HCT116 (cell line): ENCODE measurements at regions not wholly inside any gene's neighbourhood (a gene's known extent, or its start where the extent isn't known, plus 50 kb on each side); places are given as distances from the start of the nearest gene placed in this dataset.

Experiments
- ATAC-seq: fragments of 200-7000 bp; cut with Tn5 transposase; 2 replicates; pipeline ENCODE4 v1.9.1; 2020; ENCODE audit warnings: mild to moderate bottlenecking, moderate library complexity
- BruUV-seq: library from RNA; stranded (reverse); fragments of 400-500 nt; replicated peaks from 2 replicates; lab custom pipeline; 2021; lab: Mats Ljungman, UMichigan
- CTCF ChIA-PET: fragments of 300-600 bp; sonication (Branson Sonifier 250); formaldehyde crosslinking; loops from one replicate; lab custom pipeline; 2021; ENCODE audit warnings: antibody characterized with exemption; lab: Charles Lee
- POLR2A ChIA-PET: fragments of 300-600, 350-600 bp; sonication (Branson Sonifier 250); formaldehyde crosslinking; loops from one replicate; lab custom pipeline; 2021; ENCODE audit warnings: antibody characterized with exemption; lab: Charles Lee
- RAD21 ChIA-PET, 2 experiments: fragments of 300-600 bp; sonication (Branson Sonifier 250); formaldehyde crosslinking; loops; one replicate each; lab custom pipeline; 2023; ENCODE audit warnings: low total read pairs in 2 of 2; ENCODE audit not compliant: uncharacterized antibody in 2 of 2, unreplicated experiment in 2 of 2, low non-redundant PET in 1 of 2; lab: Charles Lee
- DNase-seq: peaks from one replicate; pipeline ENCODE4 v3.0.0-alpha.2; 2010; ENCODE audit warnings: low read depth, low spot score
- H2AFZ ChIP-seq: fragments of 200-600 bp; shearing (Covaris generic), sonication (generic); 2 replicates; pipeline ENCODE4 v1.6.1; 2017; ENCODE audit warnings: low read depth, mixed run types, mixed read lengths, antibody characterized with exemption, low read length; ENCODE audit not compliant: poor library complexity, severe bottlenecking
- H3K27ac ChIP-seq: 2 replicates; pipeline ENCODE4 v1.5.1; 2012; ENCODE audit warnings: low read depth, low read length
- H3K27me3 ChIP-seq: fragments of 200-600 bp; sonication (generic); 2 replicates; pipeline ENCODE4 v1.6.1; 2016; ENCODE audit warnings: mixed run types, low read length, mixed read lengths; ENCODE audit not compliant: insufficient read depth
- H3K36me3 ChIP-seq, 2 experiments: fragments of 200-500 bp in 1 of 2; fragments of 200-600 bp in 1 of 2; sonication (Bioruptor generic) in 1 of 2; sonication (generic) in 1 of 2; 2 replicates each; pipeline versions ENCODE4 v1.5.1 to v1.6.1; 2014 to 2016; ENCODE audit warnings: low read length in 2 of 2, inconsistent platforms in 1 of 2, mixed read lengths in 1 of 2, mixed run types in 1 of 2; ENCODE audit not compliant: insufficient read depth in 2 of 2, control insufficient read depth in 1 of 2
- H3K4me1 ChIP-seq, 2 experiments: fragments of 200-600 bp in 1 of 2; sonication (generic) in 1 of 2; 2 replicates each; pipeline versions ENCODE4 v1.5.1 to v1.6.1; 2012 to 2017; ENCODE audit warnings: low read length in 2 of 2, inconsistent platforms in 1 of 2, mild to moderate bottlenecking in 1 of 2, mixed read lengths in 1 of 2, mixed run types in 1 of 2, moderate library complexity in 1 of 2; ENCODE audit not compliant: insufficient read depth in 2 of 2, control insufficient read depth in 1 of 2
- H3K4me2 ChIP-seq: fragments of 200-600 bp; sonication (generic); 2 replicates; pipeline ENCODE4 v1.6.1; 2017; ENCODE audit warnings: mixed run types, low read length, mixed read lengths
- H3K4me3 ChIP-seq, 2 experiments: fragments of 200-600 bp in 1 of 2; sonication (generic) in 1 of 2; replicated peaks in 1 of 2; 2 replicates each; pipeline ENCODE4 v1.5.1; 2011 to 2016; ENCODE audit warnings: low read length in 2 of 2, control low read depth in 1 of 2, low read depth in 1 of 2, mild to moderate bottlenecking in 1 of 2, mixed read lengths in 1 of 2, mixed run types in 1 of 2
- H3K79me2 ChIP-seq: fragments of 200-600 bp; sonication (generic); 2 replicates; pipeline ENCODE4 v1.6.1; 2017; ENCODE audit warnings: mild to moderate bottlenecking, mixed run types, low read length, moderate library complexity, mixed read lengths; ENCODE audit not compliant: insufficient read depth
- H3K9ac ChIP-seq: fragments of 200-600 bp; sonication (generic); 2 replicates; pipeline ENCODE4 v1.6.1; 2016; ENCODE audit warnings: low read length, mixed read lengths
- H3K9me2 ChIP-seq: fragments of 200-600 bp; sonication (generic), shearing (Covaris generic); 2 replicates; pipeline ENCODE4 v1.6.1; 2017; ENCODE audit warnings: mixed run types, mild to moderate bottlenecking, moderate library complexity; ENCODE audit not compliant: insufficient read depth
- H3K9me3 ChIP-seq, 2 experiments: fragments of 200-500 bp in 1 of 2; fragments of 200-600 bp in 1 of 2; sonication (Bioruptor generic) in 1 of 2; sonication (generic) in 1 of 2; 2 replicates each; pipeline ENCODE4 v1.6.1; 2014 to 2017; ENCODE audit warnings: low read length in 2 of 2, mixed read lengths in 2 of 2, inconsistent platforms in 1 of 2, low read depth in 1 of 2, mild to moderate bottlenecking in 1 of 2, mixed run types in 1 of 2, moderate library complexity in 1 of 2; ENCODE audit not compliant: control insufficient read depth in 1 of 2, insufficient read depth in 1 of 2
- H4K20me1 ChIP-seq: fragments of 200-600 bp; sonication (generic), shearing (Covaris generic); 2 replicates; pipeline ENCODE4 v1.6.1; 2017; ENCODE audit warnings: mixed run types, mild to moderate bottlenecking, moderate library complexity; ENCODE audit not compliant: insufficient read depth
- CEBPB ChIP-seq: IDR thresholded peaks from 2 replicates; pipeline ENCODE4 v1.6.1; 2012; ENCODE audit warnings: low read depth
- EGR1 ChIP-seq: IDR thresholded peaks from 2 replicates; pipeline ENCODE4 v1.6.1; 2012; ENCODE audit warnings: low read depth
- ELF1 ChIP-seq: IDR thresholded peaks from 2 replicates; pipeline ENCODE4 v1.6.1; 2012; ENCODE audit warnings: low read depth, borderline replicate concordance
- FOSL1 ChIP-seq: IDR thresholded peaks from 2 replicates; pipeline ENCODE4 v1.6.1; 2012; ENCODE audit warnings: low read depth
- POLR2A ChIP-seq: IDR thresholded peaks from 2 replicates; pipeline ENCODE4 v1.7.0; 2011; ENCODE audit warnings: borderline replicate concordance; ENCODE audit not compliant: insufficient read depth, insufficient read length; ENCODE audit errors: extremely low read depth
- SP1 ChIP-seq: IDR thresholded peaks from 2 replicates; pipeline ENCODE4 v1.6.1; 2012; ENCODE audit warnings: low read depth
- SRF ChIP-seq: IDR thresholded peaks from 2 replicates; pipeline ENCODE4 v1.6.1; 2012; ENCODE audit warnings: low read depth
- TCF7L2 ChIP-seq: IDR thresholded peaks from 2 replicates; pipeline ENCODE4 v1.7.0; 2011; ENCODE audit warnings: borderline replicate concordance, inconsistent platforms; ENCODE audit not compliant: insufficient read depth, insufficient read length; ENCODE audit errors: extremely low read depth
- YY1 ChIP-seq: IDR thresholded peaks from 2 replicates; pipeline ENCODE4 v1.6.1; 2011; ENCODE audit warnings: low read length, low read depth, moderate library complexity, mild to moderate bottlenecking; ENCODE audit not compliant: insufficient replicate concordance; ENCODE audit errors: extremely low read depth
- ZFX ChIP-seq: fragments of 450-650 bp; IDR thresholded peaks from 2 replicates; pipeline ENCODE4 v1.6.1; 2017
- ZNF274 ChIP-seq: fragments of 200-500 bp; sonication (Bioruptor generic); IDR thresholded peaks from 2 replicates; pipeline ENCODE4 v1.6.1; 2014; ENCODE audit warnings: mild to moderate bottlenecking, low read depth, low read length, inconsistent platforms
- intact Hi-C: fragments of 100-400 bp; cut with micrococcal nuclease; formaldehyde crosslinking; loops from 2 replicates; pipeline ENCODE4 v1.10.0; 2022
- TF ChIP-seq, protein P1 (sequence below): IDR thresholded peaks from 2 replicates; pipeline ENCODE4 v1.6.1; 2011; ENCODE audit warnings: mild to moderate bottlenecking, low read length, moderate library complexity; ENCODE audit not compliant: insufficient replicate concordance; ENCODE audit errors: extremely low read depth

DNA sequence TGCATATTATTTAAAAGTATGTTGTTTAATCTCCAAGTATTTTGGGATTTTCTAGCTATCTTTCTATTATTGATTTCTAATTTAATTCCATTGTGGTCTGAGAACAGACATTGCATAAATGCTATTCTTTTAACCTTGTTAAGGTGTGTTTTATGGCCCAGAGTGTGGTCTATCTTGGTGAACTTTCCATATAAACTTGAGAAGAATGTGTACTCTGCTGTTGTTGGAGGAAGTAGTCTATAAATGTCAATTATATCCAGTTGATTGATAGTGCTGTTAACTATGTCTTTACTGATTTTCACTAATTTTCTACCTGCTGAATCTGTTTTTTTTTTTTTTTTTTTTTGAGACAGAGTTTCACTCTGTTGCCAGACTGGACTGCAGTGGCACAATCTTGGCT lies 180.9 kb downstream of the ZNF621 start:
- H3K4me3 ChIP-seq, result no peak overlapping the region
- peaks cover 0 to 2% of the 10 kb centered on the region in 2 experiments; a peak in 1 of 4 replicates for H3K9me3 ChIP-seq
- no peaks in the 10 kb centered on the region for H4K20me1 ChIP-seq
- no peak for DNase-seq
- CTCF ChIA-PET, result no interaction called here
- POLR2A ChIA-PET, result no interaction called here
- no peaks in the 10 kb centered on the region for H3K79me2 ChIP-seq
- H3K36me3 ChIP-seq, result no peaks in the 10 kb centered on the region
- intact Hi-C loops, result no loop called here
- no peak overlapping the region for H2AFZ ChIP-seq
- RAD21 ChIA-PET, result no interaction called here
- H3K9me2 ChIP-seq, result no peaks in the 10 kb centered on the region
- no peak overlapping the region for H3K27ac ChIP-seq
- H3K4me2 ChIP-seq, result no peak overlapping the region
- no peak overlapping the region for H3K9ac ChIP-seq
- no TSS peak for BruUV-seq
- no peaks in the 10 kb centered on the region for H3K4me1 ChIP-seq
- H3K27me3 ChIP-seq, result peaks cover 17% of the 10 kb centered on the region
- TF ChIP-seq ZFX (no peak), FOSL1 (no peak), ZNF274 (no peak), POLR2A (no peak), SP1 (no peak), EGR1 (no peak), TCF7L2 (no peak)
- TF ChIP-seq, all 23 proteins: peak for 0
- ATAC-seq, result no peak

DNA sequence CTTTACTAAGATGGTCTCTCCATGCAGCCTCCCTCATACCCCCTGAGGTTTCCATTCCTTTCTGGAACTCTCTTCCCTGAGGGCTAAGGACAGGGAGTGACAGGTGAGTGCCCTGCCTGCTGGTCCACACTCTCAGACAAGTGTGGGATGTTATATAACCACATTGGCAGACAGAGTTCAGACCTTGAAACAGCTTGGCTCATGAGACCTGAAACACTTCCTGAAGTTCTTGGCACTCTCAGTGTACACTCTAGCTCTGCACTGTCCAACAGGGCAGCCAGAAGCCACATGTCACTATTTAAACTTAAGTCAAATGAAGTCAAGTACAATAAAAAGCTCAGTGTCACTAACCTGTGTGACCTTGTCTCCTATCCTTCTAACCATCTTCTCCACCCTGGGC lies 188.5 kb downstream of the ZNF621 start:
- ChIA-PET CTCF (no interaction called here), POLR2A (no interaction called here), RAD21 (no interaction called here)
- no peaks in the 10 kb centered on the region for H3K9me3 ChIP-seq
- ATAC-seq (no peak), DNase-seq (no peak)
- BruUV-seq, result no TSS peak
- no peak overlapping the region for H3K4me2 ChIP-seq
- H3K27me3 ChIP-seq, result peaks cover 31% of the 10 kb centered on the region
- no peaks in the 10 kb centered on the region for H3K4me1 ChIP-seq
- intact Hi-C loops, result no loop called here
- no peak overlapping the region for H3K9ac ChIP-seq
- no peak overlapping the region for H3K4me3 ChIP-seq
- H3K27ac ChIP-seq, result no peak overlapping the region
- TF ChIP-seq SRF (no peak), ZNF274 (no peak), ELF1 (no peak), EGR1 (no peak), POLR2A (no peak), YY1 (no peak), CEBPB (no peak)
- TF ChIP-seq, protein P1, sequence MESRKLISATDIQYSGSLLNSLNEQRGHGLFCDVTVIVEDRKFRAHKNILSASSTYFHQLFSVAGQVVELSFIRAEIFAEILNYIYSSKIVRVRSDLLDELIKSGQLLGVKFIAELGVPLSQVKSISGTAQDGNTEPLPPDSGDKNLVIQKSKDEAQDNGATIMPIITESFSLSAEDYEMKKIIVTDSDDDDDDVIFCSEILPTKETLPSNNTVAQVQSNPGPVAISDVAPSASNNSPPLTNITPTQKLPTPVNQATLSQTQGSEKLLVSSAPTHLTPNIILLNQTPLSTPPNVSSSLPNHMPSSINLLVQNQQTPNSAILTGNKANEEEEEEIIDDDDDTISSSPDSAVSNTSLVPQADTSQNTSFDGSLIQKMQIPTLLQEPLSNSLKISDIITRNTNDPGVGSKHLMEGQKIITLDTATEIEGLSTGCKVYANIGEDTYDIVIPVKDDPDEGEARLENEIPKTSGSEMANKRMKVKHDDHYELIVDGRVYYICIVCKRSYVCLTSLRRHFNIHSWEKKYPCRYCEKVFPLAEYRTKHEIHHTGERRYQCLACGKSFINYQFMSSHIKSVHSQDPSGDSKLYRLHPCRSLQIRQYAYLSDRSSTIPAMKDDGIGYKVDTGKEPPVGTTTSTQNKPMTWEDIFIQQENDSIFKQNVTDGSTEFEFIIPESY, result no peak
- no peaks in the 10 kb centered on the region for H4K20me1 ChIP-seq
- no peaks in the 10 kb centered on the region for H3K79me2 ChIP-seq
- H3K9me2 ChIP-seq, result no peaks in the 10 kb centered on the region
- no peak overlapping the region for H2AFZ ChIP-seq
- no peaks in the 10 kb centered on the region for H3K36me3 ChIP-seq
